KMS-11 (cell line): ENCODE measurements at regions not wholly inside any gene's neighbourhood (a gene's known extent, or its start where the extent isn't known, plus 50 kb on each side); places are given as distances from the start of the nearest gene placed in this dataset.

Experiments
- H2AFZ ChIP-seq: fragments of 200-600 bp; sonication (generic); 2 replicates; pipeline ENCODE4 v1.6.1; 2016; ENCODE audit warnings: antibody characterized with exemption, mixed run types, low read depth
- H3K27ac ChIP-seq: fragments of 200-600 bp; sonication (generic); 2 replicates; pipeline ENCODE4 v1.6.1; 2016; ENCODE audit warnings: mild to moderate bottlenecking, mixed run types
- H3K27me3 ChIP-seq: fragments of 200-600 bp; sonication (generic); 2 replicates; pipeline ENCODE4 v1.6.1; 2017; ENCODE audit warnings: mild to moderate bottlenecking, low read depth, mixed run types, moderate library complexity; ENCODE audit not compliant: insufficient read depth
- H3K36me3 ChIP-seq: fragments of 200-600 bp; sonication (generic); 2 replicates; pipeline ENCODE4 v1.6.1; 2017; ENCODE audit warnings: mild to moderate bottlenecking, mixed run types; ENCODE audit not compliant: insufficient read depth
- H3K4me1 ChIP-seq: fragments of 200-600 bp; sonication (generic); 2 replicates; pipeline ENCODE4 v1.6.1; 2016; ENCODE audit warnings: mild to moderate bottlenecking, low read depth, mixed run types; ENCODE audit not compliant: poor library complexity, severe bottlenecking
- H3K4me2 ChIP-seq: fragments of 200-600 bp; sonication (generic); 2 replicates; pipeline ENCODE4 v1.7.0; 2016; ENCODE audit warnings: mild to moderate bottlenecking, mixed run types
- H3K4me3 ChIP-seq: fragments of 200-600 bp; sonication (generic); IDR thresholded peaks from 2 replicates; pipeline ENCODE4 v1.6.1; 2017; ENCODE audit warnings: low read depth, low read length, mixed read lengths; ENCODE audit not compliant: insufficient read depth
- H3K79me2 ChIP-seq: fragments of 200-600 bp; sonication (generic); 2 replicates; pipeline ENCODE4 v1.6.1; 2016; ENCODE audit warnings: low read depth, mixed run types; ENCODE audit not compliant: insufficient read depth
- H3K9ac ChIP-seq: fragments of 200-600 bp; sonication (generic); 2 replicates; pipeline ENCODE4 v1.6.1; 2016; ENCODE audit warnings: mild to moderate bottlenecking, mixed run types
- H4K20me1 ChIP-seq: fragments of 200-600 bp; sonication (generic); 2 replicates; pipeline ENCODE4 v1.6.1; 2016; ENCODE audit warnings: mild to moderate bottlenecking, mixed run types; ENCODE audit not compliant: insufficient read depth
- CTCF ChIP-seq: fragments of 200-600 bp; sonication (generic); conservative IDR thresholded peaks from 2 replicates; pipeline ENCODE4 v1.6.1; 2017; ENCODE audit warnings: low read depth, mild to moderate bottlenecking, antibody characterized with exemption, low read length, moderate library complexity, mixed read lengths

- Histone ChIP-seq H3K79me2 (no peaks in the 10 kb centered on the region), H3K36me3 (no peaks in the 10 kb centered on the region), H3K4me3 (no peak overlapping the region), H3K9ac (no peak overlapping the region), H3K27ac (no peak overlapping the region), H3K27me3 (no peaks in the 10 kb centered on the region; the same call in 1 of the 2 replicates), H3K4me2 (no peak overlapping the region), H3K4me1 (no peaks in the 10 kb centered on the region), H4K20me1 (no peaks in the 10 kb centered on the region), H2AFZ (no peak overlapping the region)
- no peak for TF ChIP-seq CTCF
These were observed 65.1 kb upstream of the FBRSL1 start for GRCh38 chr12:132424811-132425210.

- Histone ChIP-seq H3K79me2 (no peaks in the 10 kb centered on the region), H4K20me1 (no peaks in the 10 kb centered on the region), H3K4me1 (no peaks in the 10 kb centered on the region), H3K27ac (no peak overlapping the region), H3K36me3 (no peaks in the 10 kb centered on the region), H3K9ac (no peak overlapping the region), H3K27me3 (no peaks in the 10 kb centered on the region; the same call in 1 of the 2 replicates), H2AFZ (no peak overlapping the region), H3K4me3 (no peak overlapping the region), H3K4me2 (no peak overlapping the region)
- no peak for TF ChIP-seq CTCF
These were observed 65.9 kb upstream of the FBRSL1 start for GRCh38 chr12:132423820-132424645.

GRCh38 chr12:132423251-132423819 is 66.6 kb upstream of the FBRSL1 start:
- Histone ChIP-seq H3K36me3 (no peaks in the 10 kb centered on the region), H3K27ac (no peak overlapping the region), H3K9ac (no peak overlapping the region), H3K79me2 (no peaks in the 10 kb centered on the region), H3K4me3 (no peak overlapping the region), H3K27me3 (no peaks in the 10 kb centered on the region; the same call in 1 of the 2 replicates), H3K4me1 (no peaks in the 10 kb centered on the region), H2AFZ (no peak overlapping the region), H4K20me1 (no peaks in the 10 kb centered on the region), H3K4me2 (no peak overlapping the region)
- no peak for TF ChIP-seq CTCF

- Histone ChIP-seq H3K27me3 (no peaks in the 10 kb centered on the region; the same call in 1 of the 2 replicates), H3K36me3 (no peaks in the 10 kb centered on the region), H3K4me3 (no peak overlapping the region), H3K27ac (no peak overlapping the region), H3K4me1 (no peaks in the 10 kb centered on the region), H3K79me2 (no peaks in the 10 kb centered on the region), H4K20me1 (no peaks in the 10 kb centered on the region), H3K4me2 (no peak overlapping the region), H2AFZ (no peak overlapping the region), H3K9ac (no peak overlapping the region)
- no peak for TF ChIP-seq CTCF
These were observed 67.4 kb upstream of the FBRSL1 start for GRCh38 chr12:132422381-132423043.
